GM18499 (cell line): ENCODE measurements at regions not wholly inside any gene's neighbourhood (a gene's known extent, or its start where the extent isn't known, plus 50 kb on each side); places are given as distances from the start of the nearest gene placed in this dataset.
"Not testable (repeated sequence)": the region's sequence is repeated elsewhere in the genome, so short reads cannot be mapped to it uniquely, and the experiment has no call there.

Source experiments
- ATAC-seq: cut with Tn5 transposase; IDR thresholded peaks from one replicate; pipeline ENCODE4 v1.9.1; 2021; ENCODE audit warnings: moderate number of reproducible peaks; ENCODE audit not compliant: insufficient read depth, unreplicated experiment

DNA sequence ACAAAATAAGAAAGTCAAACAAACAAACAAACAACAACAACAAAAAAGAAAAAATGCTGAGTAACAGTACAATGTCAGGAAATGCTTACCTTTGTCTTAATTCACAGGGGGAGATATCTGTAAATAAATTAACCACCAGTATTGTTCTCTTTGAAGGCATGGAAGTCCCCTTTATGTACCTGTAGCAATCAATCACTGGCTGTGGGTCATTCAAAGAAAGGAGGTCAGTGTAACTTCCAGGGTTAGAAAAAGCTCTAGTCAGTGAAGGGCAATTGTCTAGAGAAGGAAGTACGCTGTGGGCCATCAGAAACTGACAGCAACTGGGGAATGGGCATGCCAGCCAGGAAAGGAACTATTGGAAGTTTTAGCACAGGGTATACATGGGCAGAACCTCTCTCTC, 121.5 kb upstream of the LUZP2 start:
- no peak for ATAC-seq

DNA sequence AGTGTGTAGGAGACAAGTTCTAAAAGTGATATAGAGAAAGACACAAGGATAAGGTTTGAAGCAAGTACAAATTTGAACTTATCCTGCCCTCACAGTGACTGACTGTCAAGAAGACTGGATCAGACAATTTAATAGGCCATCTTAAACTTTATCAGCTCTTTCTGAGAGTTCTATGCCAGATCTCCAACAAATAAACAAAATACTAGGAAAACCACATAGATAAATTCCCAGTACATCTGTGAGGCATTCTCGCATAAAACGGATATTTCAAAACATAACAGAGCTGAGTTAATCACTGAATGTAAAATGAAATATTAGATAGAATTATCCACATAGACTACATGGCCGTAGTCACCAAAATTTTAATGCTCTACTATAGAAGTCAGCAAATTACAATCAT, 120.9 kb upstream of the LUZP2 start:
- ATAC-seq, result no peak

GRCh38 chr11:24383137-24383536, 113.7 kb upstream of the LUZP2 start:
- no peak for ATAC-seq

GRCh38 chr11:24384240-24384639, 112.6 kb upstream of the LUZP2 start:
- ATAC-seq, result no peak

- ATAC-seq, result no peak
These were observed 110.1 kb upstream of the LUZP2 start for GRCh38 chr11:24386546-24387397.

GRCh38 chr11:24389575-24389974, 107.3 kb upstream of the LUZP2 start:
- no peak for ATAC-seq

DNA sequence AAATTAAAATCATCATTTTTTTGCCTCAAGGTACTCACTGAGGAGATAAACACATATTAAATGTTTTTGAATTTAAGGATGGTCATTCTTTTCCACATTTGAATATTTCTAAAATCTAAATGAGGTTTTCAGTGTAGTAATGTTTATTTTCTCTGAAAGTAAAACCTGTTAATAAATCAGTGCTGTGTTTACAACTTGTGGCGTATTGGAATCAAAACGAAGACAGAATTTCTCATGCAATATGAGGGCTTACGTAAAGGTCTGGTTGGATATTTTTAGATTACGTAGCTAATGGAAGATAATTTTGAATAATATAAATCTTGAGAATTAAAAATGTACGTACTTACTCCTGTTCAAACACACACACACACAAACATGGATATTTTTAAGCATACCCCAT, 106.8 kb upstream of the LUZP2 start:
- no peak for ATAC-seq

GRCh38 chr11:24390762-24391161, 106.1 kb upstream of the LUZP2 start:
- no peak for ATAC-seq

- ATAC-seq, result no peak
These were observed 105.7 kb upstream of the LUZP2 start for GRCh38 chr11:24391167-24391566.

- ATAC-seq, result no peak
These were observed 96.7 kb upstream of the LUZP2 start for GRCh38 chr11:24400059-24400665.

- no peak for ATAC-seq
These were observed 90.5 kb upstream of the LUZP2 start for GRCh38 chr11:24406389-24406788.

- no peak for ATAC-seq
These were observed 89.9 kb upstream of the LUZP2 start for GRCh38 chr11:24406980-24407379.

- ATAC-seq, result no peak
These were observed 89.1 kb upstream of the LUZP2 start for GRCh38 chr11:24407733-24408132.

- no peak for ATAC-seq
These were observed 88.7 kb upstream of the LUZP2 start for GRCh38 chr11:24408202-24408601.

- no peak for ATAC-seq
These were observed 85.1 kb upstream of the LUZP2 start for GRCh38 chr11:24411791-24412190.

DNA sequence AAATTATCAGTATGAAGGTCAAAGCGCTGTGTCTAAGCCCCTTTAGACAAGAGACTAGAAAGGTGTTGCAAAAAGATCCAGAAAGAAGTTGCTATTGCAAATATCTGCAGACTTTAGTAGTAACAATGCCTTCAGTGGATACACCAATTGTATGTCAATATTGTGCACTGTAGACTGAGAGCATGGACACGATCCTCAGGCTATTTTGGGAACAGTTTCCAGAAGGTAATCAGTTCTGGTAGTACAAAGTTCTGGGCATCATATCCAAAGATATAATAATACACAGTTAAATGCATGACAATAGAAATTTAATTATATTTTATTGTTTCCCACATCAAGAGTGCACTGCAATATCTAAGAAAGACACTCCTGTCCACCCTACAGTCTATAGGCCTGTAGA, 84.1 kb upstream of the LUZP2 start:
- ATAC-seq, result no peak

DNA sequence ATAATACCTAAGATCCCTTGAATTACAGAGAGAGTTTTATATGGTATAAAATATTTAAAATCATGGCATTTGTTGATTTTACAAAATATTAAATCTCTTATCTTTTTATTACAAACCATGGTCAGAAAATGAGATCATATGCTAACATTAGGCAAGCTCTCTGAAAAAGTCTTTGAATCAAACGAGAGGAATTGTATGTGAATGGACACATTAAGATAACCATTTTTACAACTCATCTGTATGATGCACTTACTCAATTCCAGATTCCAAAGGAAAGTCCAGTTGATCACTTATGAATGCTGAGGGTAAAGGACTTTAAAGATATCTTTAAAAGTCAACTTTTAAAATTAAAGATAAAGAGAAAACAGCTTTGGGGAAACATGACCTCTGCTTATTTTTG, 83.5 kb upstream of the LUZP2 start:
- no peak for ATAC-seq

- ATAC-seq, result not testable (repeated sequence)
These were observed 80.8 kb upstream of the LUZP2 start for GRCh38 chr11:24415955-24416636.

- ATAC-seq, result no peak
These were observed 75.1 kb upstream of the LUZP2 start for GRCh38 chr11:24421766-24422165.

DNA sequence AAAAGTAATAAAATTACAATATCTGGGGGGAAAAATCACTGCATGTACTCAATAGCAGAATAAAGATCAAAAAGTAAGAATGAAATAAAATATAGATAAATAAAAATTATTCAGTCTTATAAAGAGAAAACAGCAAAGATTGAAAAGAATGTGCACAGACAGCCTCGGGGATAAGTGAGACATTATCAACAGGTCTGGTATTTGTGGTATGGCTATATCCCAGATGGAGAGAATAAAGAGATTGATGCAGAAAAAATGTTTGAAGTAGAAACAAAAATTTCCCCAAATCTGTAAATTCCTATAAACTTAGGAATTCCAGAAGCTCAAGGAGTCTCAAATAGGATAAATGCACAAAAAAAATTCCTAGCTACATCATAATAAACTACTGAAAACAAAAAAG, 74.5 kb upstream of the LUZP2 start:
- no peak for ATAC-seq

GRCh38 chr11:24437123-24437522, 59.7 kb upstream of the LUZP2 start:
- ATAC-seq, result no peak
